ENCODE measurements at regions not wholly inside any gene's neighbourhood (a gene's known extent, or its start where the extent isn't known, plus 50 kb on each side); places are given as distances from the start of the nearest gene placed in this dataset.

DNA sequence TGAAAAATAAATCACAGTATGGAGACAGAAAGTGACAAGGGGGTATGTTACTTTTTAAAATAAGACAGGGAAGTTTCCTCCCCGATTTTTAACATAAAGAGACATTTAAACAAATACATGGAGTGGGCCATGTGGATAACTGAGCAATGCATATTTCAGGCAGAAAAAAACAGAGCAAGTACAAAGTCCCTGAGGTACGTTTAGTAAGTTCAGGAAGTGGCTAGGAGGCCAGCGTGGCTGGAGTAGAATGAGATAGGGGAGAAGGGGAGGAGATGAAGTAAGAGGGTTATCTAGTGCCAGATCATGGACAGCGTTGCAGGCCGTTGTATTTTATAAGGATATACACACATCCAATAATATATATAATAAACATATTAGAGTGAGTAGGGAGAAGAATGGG lies 84.2 kb upstream of the ELL2 start:
- TF ChIP-seq IRF1 (CRISPR knock-in tag; IDR thresholded peaks at IDR 0.05) (no peak), ATF6 (CRISPR knock-in tag; IDR thresholded peaks at IDR 0.05) (no peak), E2F4 (CRISPR knock-in tag; IDR thresholded peaks at IDR 0.05; ENCODE audit: borderline replicate concordance, low read depth) (no peak), JUN (CRISPR knock-in tag; IDR thresholded peaks at IDR 0.05) (no peak), TP53 (CRISPR knock-in tag; IDR thresholded peaks at IDR 0.05) (no peak), RELA (CRISPR knock-in tag; IDR thresholded peaks at IDR 0.05; ENCODE audit: borderline replicate concordance) (no peak)
- TF ChIP-seq, protein P1, sequence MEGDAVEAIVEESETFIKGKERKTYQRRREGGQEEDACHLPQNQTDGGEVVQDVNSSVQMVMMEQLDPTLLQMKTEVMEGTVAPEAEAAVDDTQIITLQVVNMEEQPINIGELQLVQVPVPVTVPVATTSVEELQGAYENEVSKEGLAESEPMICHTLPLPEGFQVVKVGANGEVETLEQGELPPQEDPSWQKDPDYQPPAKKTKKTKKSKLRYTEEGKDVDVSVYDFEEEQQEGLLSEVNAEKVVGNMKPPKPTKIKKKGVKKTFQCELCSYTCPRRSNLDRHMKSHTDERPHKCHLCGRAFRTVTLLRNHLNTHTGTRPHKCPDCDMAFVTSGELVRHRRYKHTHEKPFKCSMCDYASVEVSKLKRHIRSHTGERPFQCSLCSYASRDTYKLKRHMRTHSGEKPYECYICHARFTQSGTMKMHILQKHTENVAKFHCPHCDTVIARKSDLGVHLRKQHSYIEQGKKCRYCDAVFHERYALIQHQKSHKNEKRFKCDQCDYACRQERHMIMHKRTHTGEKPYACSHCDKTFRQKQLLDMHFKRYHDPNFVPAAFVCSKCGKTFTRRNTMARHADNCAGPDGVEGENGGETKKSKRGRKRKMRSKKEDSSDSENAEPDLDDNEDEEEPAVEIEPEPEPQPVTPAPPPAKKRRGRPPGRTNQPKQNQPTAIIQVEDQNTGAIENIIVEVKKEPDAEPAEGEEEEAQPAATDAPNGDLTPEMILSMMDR (IDR thresholded peaks at IDR 0.05) = no peak
- TF ChIP-seq, protein P2, sequence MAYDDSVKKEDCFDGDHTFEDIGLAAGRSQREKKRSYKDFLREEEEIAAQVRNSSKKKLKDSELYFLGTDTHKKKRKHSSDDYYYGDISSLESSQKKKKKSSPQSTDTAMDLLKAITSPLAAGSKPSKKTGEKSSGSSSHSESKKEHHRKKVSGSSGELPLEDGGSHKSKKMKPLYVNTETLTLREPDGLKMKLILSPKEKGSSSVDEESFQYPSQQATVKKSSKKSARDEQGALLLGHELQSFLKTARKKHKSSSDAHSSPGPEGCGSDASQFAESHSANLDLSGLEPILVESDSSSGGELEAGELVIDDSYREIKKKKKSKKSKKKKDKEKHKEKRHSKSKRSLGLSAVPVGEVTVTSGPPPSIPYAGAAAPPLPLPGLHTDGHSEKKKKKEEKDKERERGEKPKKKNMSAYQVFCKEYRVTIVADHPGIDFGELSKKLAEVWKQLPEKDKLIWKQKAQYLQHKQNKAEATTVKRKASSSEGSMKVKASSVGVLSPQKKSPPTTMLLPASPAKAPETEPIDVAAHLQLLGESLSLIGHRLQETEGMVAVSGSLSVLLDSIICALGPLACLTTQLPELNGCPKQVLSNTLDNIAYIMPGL (CRISPR knock-in tag; IDR thresholded peaks at IDR 0.05) = no peak
